ENCODE measurements at regions not wholly inside any gene's neighbourhood (a gene's known extent, or its start where the extent isn't known, plus 50 kb on each side); places are given as distances from the start of the nearest gene placed in this dataset.

GRCh38 chr13:76091076-76091475, 454.9 kb downstream of the LMO7 start:
- DNase-seq (ENCODE audit: low read depth), result no peak

DNA sequence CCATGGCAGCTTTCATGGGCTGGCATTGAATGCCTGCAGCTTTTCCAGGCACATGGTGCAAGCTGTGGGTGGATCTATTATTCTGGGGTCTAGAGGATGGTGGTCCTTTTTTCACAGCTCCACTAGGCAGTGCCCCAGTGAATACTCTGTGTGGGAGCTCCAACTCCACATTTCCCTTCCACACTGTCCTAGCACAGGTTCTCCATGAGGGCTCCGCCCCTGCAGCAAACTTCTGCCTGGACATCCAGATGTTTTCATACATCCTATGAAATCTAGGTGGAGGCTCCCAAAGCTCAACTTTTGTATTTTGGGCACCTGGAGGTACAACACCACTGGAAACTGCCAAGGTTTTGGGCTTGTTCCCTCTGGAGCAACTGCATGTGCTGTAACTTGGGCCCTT, 450.6 kb downstream of the LMO7 start:
- DNase-seq (ENCODE audit: low read depth), result no peak

DNA sequence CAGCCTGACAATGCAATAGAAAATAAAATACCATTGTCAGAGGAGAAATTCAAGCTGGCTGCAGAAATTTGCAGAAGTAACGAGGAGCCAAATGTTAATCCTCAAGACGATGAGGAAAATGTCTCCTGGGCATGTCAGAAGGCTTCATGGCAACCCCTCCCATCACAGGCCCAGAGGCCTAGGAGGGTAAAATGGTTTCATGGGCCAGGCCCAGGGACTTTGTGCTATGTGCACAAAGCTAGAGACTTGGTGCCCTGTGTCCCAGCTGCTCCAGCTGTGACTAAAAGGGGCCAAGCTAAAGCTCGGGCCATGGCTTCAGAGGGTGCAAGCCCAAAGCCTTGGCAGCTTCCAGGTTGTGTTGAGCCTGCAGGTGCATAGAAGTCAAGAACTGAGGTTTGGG, 431.7 kb downstream of the LMO7 start:
- no peak for DNase-seq (ENCODE audit: low read depth)

DNA sequence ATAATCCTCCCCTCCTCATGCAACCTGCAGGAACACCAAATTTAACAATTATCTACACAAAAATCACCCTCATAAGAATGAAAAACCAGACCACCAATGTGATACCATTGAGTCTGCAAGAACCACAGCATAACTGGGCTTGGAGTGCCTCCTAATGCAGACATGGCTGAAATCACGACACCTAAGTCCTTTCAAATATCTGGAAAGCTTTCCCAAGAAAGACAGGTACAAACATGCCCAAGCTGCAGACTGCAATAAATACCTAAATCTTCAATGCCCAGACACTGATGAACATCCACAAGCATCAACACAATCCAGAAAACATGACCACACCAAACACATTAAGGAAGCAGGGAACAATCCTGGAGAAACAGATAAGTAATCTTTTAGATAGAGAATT, 417.1 kb downstream of the LMO7 start:
- DNase-seq (ENCODE audit: low read depth), result no peak

GRCh38 chr13:76049376-76049746, 413.2 kb downstream of the LMO7 start:
- DNase-seq (ENCODE audit: low read depth), result no peak

DNA sequence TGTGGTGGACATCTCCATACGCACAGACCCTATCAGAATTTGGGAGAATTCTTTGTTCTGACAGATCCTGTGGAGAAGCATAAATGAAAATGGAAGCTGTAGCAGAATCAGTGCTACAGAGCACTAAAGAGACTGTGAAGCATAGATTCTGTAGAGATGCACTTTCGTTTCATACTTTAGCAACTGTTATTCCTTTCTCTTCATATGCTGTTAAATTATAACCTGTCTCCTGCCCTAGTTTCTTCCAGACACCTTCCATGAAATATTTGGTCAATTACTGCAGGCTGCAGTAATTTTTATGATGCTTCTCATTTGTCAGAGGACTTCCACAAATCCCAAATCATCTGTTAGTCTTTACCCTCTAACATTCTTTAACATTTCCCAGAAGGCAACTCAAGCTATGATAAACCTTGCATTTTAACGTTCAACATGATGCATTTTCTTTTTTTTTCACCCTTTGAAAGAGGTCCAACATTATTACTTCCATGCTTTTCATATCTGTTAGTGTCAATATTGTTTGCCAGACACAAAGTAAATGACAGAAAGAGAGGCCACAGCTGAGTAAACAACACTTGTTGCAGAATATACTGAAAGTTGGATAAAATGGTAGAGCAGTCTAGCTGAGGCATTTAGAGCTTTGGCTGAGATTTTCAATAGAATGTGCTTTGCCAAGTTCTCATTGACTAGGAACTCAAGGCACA, 412.7 kb downstream of the LMO7 start:
- no peak for DNase-seq (ENCODE audit: low read depth)

DNA sequence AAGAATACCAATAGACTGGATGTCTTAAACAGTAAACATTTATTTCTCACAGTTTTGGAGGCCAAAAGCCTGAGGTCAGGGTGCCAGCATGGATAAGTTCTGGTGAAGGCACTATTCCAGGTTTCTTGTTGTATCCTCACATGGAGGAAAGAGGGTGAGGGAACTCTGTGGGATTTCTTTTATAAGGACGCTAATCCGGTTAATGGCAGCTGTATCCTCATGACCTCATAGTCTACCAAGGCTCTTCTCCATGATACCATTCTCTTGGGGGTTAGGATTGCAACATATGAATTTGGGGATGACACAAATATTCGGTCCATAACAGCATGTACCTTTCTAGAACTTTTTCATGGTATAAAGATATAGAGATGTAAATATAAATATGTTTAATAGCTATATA, 412.0 kb downstream of the LMO7 start:
- no peak for DNase-seq (ENCODE audit: low read depth)

GRCh38 chr13:76043874-76044273, 407.7 kb downstream of the LMO7 start:
- no peak for DNase-seq (ENCODE audit: low read depth)

- no peak for DNase-seq (ENCODE audit: low read depth)
Observed at GRCh38 chr13:76038920-76039716, 403.0 kb downstream of the LMO7 start.

DNA sequence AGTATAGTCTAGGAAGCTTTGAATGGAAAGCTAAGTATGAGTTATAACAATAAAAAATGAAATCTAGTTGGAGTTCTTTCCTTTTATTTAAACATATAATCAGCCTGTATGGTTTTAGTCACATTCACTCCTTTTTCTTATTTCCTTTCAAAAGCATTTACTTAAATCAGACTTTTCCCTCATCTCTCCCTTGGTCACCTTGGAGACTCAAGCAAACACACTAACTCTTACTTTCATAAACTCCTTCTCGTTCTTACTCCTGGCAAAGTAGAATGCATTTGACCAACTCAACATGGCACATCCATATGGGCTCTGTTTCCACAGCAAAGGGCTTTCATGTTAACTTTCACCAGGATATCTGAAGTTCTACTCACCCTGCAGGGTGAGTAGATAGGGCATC, 400.0 kb downstream of the LMO7 start:
- DNase-seq (ENCODE audit: low read depth), result no peak

DNA sequence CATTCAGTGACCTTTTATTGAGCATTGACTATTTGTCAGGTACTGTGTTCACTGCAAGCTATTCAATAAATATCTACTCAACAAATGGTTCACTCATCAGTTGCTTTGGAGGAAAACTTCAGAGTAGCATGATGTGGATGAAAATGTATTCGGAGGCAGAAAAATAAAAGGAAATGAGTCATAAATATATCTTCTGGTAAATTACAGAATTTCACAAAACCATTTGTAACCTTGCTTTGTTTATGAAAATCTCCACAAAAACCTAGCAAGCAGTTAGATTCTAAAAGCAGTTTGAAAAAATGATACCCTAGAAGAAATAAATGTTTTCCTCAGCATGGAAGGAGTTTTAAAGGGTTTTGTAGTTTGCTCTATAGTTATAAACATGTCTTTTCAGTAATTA, 399.6 kb downstream of the LMO7 start:
- no peak for DNase-seq (ENCODE audit: low read depth)

- DNase-seq (ENCODE audit: low read depth), result no peak
Observed at GRCh38 chr13:76029706-76030105, 393.6 kb downstream of the LMO7 start.

- DNase-seq (ENCODE audit: low read depth), result no peak
Observed at GRCh38 chr13:76029088-76029487, 393.0 kb downstream of the LMO7 start.

GRCh38 chr13:76027131-76027530, 391.0 kb downstream of the LMO7 start:
- no peak for DNase-seq (ENCODE audit: low read depth)

DNA sequence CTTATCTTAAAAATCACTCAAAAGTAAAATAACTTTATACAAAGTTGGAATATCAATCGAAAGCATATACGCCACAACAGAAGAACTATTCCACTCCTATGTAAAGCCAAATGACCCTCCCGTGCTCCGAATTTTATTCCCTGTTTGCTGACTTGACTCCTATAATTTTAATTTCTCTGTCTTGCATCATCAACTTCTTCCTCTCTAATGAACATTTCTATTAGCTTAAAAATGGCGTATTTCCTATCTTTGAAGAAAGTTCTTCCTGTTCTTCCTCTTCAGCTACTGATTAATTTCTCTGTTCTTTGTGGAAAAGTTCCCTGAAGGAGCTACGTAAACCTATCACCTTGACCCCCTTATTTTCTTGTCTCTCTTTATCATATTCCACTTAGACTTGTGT, 389.3 kb downstream of the LMO7 start:
- DNase-seq (ENCODE audit: low read depth), result no peak

GRCh38 chr13:76024151-76024550, 388.0 kb downstream of the LMO7 start:
- no peak for DNase-seq (ENCODE audit: low read depth)

DNA sequence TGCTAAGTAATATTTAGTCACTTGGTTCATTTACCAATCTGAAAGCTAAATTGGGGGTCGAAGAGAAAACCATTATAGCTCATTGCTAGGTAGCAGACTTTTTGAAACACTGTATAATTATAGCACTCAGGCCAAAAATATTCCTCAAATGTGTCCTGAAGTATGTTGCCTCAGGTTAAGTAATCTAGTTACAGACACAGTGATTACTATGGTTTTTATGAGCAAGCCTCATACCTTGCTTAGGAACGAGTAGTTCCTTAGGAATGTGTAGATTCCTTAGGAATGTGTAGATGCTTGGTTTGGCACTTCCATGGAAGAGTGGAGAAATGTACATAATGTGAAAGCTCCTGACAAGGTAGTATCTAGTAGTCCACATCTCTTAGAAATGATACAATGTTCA, 387.5 kb downstream of the LMO7 start:
- DNase-seq (ENCODE audit: low read depth), result no peak

- DNase-seq (ENCODE audit: low read depth), result no peak
Observed at GRCh38 chr13:76020421-76020955, 384.4 kb downstream of the LMO7 start.

- DNase-seq (ENCODE audit: low read depth), result peak; percentile 4
Observed at GRCh38 chr13:76019421-76020044, 383.4 kb downstream of the LMO7 start.

GRCh38 chr13:76017861-76018556, 381.9 kb downstream of the LMO7 start:
- no peak for DNase-seq (ENCODE audit: low read depth)

DNA sequence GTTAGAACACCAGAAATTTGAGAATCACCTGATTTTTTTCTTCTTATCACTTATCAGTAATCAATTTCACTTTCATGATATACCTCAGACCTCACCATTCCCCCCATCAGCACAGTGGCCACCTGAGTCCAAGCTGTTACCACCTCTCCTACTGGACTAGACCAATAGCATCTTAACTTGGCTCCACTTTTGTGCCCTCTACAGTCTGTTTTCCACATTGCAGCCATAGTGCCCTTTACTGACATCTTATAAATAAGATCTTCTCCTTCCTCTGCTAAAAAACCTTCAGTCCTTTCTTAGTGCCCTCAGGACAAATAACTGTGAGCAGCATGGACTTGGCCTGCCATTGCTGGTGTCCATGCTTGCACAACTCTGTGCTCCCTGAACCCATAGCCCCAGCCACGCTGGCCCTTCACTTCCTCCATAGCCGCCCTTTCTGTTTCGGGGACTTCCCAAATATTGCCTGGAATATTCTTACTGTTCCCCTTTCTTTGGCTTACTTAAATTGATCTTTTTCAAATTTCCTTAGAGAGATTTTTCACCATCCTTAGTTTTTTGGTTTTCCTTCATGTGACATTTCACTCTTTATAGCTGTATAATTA, 380.8 kb downstream of the LMO7 start:
- peak; percentile 5 for DNase-seq (ENCODE audit: low read depth)
